Urinary bladder (tissue), 3 donors: ENCODE measurements at regions not wholly inside any gene's neighbourhood (a gene's known extent, or its start where the extent isn't known, plus 50 kb on each side); places are given as distances from the start of the nearest gene placed in this dataset.

Experiments
- DNase-seq: peaks from one replicate; pipeline ENCODE4 v3.0.0-alpha.2; 2015; ENCODE audit errors: extremely low spot score
- H3K27ac ChIP-seq: one replicate; pipeline ENCODE4 v1.5.1; 2013; ENCODE audit warnings: low read depth, mild to moderate bottlenecking, moderate library complexity
- H3K36me3 ChIP-seq: one replicate; pipeline ENCODE4 v1.6.1; 2013; ENCODE audit warnings: mild to moderate bottlenecking, moderate library complexity; ENCODE audit not compliant: insufficient read depth
- H3K4me1 ChIP-seq: one replicate; pipeline ENCODE4 v1.6.1; 2013; ENCODE audit warnings: mild to moderate bottlenecking, moderate library complexity; ENCODE audit not compliant: insufficient read depth
- H3K4me3 ChIP-seq: one replicate; pipeline ENCODE4 v1.5.1; 2013; ENCODE audit warnings: low read depth, low read length
- WGBS: extraction: QIAGEN DNeasy Blood & Tissue Kit; methylation state at CpG from one replicate; pipeline ENCODE4 v1.1.7; 2013; 5-methylcytosine and 5-hydroxymethylcytosine counted together
- donor health status: healthy with polysubstance abuse.
- donor health status: healthy.

GRCh38 chr9:106400170-106400569 is 462.8 kb upstream of the ZNF462 start:
- no peaks in the 10 kb centered on the region for H3K4me1 ChIP-seq
- WGBS = 54% methylated on average over 1 of the region's 1 CpG
- DNase-seq = no peak

DNA sequence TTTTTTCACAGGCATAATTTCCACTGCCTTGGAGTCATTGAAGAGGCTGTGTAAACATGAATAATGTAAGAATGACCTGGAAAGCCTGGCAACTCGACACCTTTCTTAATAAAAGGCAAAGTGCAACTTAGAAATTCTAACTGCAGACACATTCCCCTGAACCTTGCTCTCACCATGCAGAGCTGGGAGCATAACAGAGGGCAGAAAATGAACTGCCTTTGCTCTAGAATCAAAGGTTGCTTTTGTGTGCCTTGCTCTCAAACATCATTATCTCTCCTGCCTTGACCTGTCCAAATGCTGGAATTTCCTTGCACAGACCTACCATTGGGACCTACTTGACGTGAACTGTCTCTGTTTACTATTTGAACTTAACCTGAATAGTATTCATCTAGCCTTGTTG is 462.0 kb upstream of the ZNF462 start:
- no peak overlapping the region for H3K27ac ChIP-seq
- 75% methylated on average over 2 of the region's 2 CpGs for WGBS
- H3K36me3 ChIP-seq = no peaks in the 10 kb centered on the region
- H3K4me1 ChIP-seq = no peaks in the 10 kb centered on the region
- no peak for DNase-seq
- no peak overlapping the region for H3K4me3 ChIP-seq

More at GRCh38 chr9:106400170-106400569, 462.8 kb upstream of the ZNF462 start:
- Histone ChIP-seq H3K27ac (no peak overlapping the region), H3K4me3 (no peak overlapping the region), H3K36me3 (no peaks in the 10 kb centered on the region)

- H3K4me3 ChIP-seq = no peak overlapping the region
- WGBS = 71% methylated on average over 1 of the region's 1 CpG
- H3K27ac ChIP-seq = no peak overlapping the region
- no peaks in the 10 kb centered on the region for H3K4me1 ChIP-seq
- DNase-seq = no peak
- no peaks in the 10 kb centered on the region for H3K36me3 ChIP-seq
These were observed 459.9 kb upstream of the ZNF462 start for GRCh38 chr9:106403081-106403480.

- H3K4me3 ChIP-seq = no peak overlapping the region
- no peaks in the 10 kb centered on the region for H3K4me1 ChIP-seq
- no peak overlapping the region for H3K27ac ChIP-seq
- H3K36me3 ChIP-seq = no peaks in the 10 kb centered on the region
- DNase-seq = no peak
These were observed 458.8 kb upstream of the ZNF462 start for GRCh38 chr9:106404137-106404536.

DNA sequence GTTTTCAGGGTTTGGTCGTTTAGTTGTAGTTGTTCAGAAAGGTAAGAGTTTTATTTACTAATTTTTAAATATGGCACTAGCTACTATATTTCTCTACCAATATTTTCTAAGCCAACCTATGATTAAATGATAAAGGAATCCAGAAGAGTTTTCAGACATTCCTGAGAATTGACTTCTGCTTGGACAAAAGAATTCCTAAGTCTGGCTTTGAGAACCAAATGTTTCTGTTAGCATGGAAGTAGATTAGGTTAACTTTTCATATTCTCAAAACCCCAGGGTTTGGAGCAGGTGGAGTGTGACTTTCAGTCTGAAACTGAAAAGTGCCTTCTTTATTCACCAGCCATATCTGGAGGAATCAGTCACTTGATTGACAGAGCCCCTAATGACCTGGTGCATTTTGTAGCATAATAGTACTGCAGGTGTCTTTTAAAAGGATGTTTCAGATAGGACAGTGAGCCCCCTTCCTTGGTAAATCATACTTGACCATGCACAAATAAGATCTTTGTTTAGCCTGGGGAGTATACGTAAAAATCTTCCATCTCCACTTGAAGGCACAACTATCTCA is 457.0 kb upstream of the ZNF462 start:
- 78% methylated on average over 2 of the region's 2 CpGs for WGBS
- H3K27ac ChIP-seq = no peak overlapping the region
- H3K4me1 ChIP-seq = no peaks in the 10 kb centered on the region
- no peak overlapping the region for H3K4me3 ChIP-seq
- H3K36me3 ChIP-seq = no peaks in the 10 kb centered on the region
- no peak for DNase-seq

- 59% methylated on average over 7 of the region's 7 CpGs for WGBS
- no peak for DNase-seq
- Histone ChIP-seq H3K27ac (no peak overlapping the region), H3K4me3 (no peak overlapping the region), H3K36me3 (no peaks in the 10 kb centered on the region), H3K4me1 (no peaks in the 10 kb centered on the region)
These were observed 448.9 kb upstream of the ZNF462 start for GRCh38 chr9:106414042-106414441.

DNA sequence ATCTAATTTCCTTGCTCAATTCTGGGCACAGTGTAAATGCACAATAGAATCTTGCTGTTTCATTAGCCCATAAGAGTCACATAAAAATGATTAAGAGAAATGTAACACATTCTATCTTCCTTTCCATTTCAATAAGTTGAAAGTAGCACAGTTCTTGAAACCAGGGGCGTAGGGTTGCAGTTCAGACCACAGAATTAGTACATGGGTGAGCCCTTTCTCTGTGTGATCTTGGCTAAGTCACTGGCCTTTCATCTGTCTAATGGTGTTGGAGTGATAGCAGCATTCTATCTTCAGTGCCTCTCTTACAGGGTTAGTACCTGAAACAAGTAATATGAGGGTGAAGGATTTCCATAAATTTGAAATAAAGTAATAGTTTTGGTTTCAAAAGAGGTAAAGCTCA is 445.3 kb upstream of the ZNF462 start:
- H3K27ac ChIP-seq = no peak overlapping the region
- no peaks in the 10 kb centered on the region for H3K4me1 ChIP-seq
- no peak for DNase-seq
- H3K4me3 ChIP-seq = no peak overlapping the region
- no peaks in the 10 kb centered on the region for H3K36me3 ChIP-seq
- WGBS = 96% methylated on average over 1 of the region's 1 CpG

DNA sequence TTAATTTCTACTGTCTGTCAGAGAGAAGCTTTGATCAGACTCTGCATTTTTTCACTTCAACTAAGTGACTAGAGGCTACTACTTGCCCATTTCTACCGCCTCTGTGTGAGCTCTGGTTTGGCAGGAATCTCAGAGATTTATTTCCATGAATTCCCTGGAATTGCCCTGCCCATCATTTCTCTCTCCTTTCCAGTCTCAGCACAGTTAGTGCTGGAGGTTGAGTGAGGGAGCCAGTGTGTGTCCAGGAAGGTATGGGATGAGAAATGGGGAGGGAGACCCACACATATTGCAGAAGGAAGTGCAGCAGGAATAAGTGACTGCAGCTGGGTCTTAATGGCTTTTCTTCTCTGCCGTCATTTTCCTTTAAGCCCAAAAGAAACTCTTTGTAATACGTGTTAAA is 443.1 kb upstream of the ZNF462 start:
- H3K36me3 ChIP-seq = no peaks in the 10 kb centered on the region
- H3K27ac ChIP-seq = no peak overlapping the region
- H3K4me1 ChIP-seq = no peaks in the 10 kb centered on the region
- 37% methylated on average over 3 of the region's 3 CpGs for WGBS
- H3K4me3 ChIP-seq = no peak overlapping the region
- DNase-seq = no peak

DNA sequence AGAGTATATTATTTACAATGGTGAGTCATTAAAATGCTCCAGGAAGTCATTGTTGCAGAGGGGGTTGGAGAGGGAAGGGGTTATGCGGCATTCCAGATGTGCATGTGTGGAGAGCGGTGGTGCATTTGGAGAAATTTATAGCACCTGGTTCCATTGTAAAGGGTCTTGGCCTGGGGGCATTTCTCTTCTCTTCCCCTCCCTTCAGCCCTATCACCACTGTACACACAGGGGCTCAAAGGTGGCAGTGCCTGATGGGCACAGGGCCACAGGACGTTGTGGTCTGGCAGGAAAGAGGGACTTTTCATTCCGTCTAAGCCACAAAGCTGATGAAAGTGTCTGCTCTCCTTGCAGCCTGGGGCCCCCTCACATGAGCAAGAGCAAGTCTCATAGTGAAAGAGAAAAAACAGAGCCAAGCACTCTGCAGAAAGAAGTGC is 442.4 kb upstream of the ZNF462 start:
- DNase-seq = no peak
- no peak overlapping the region for H3K27ac ChIP-seq
- WGBS = 33% methylated on average over 4 of the region's 4 CpGs
- no peak overlapping the region for H3K4me3 ChIP-seq
- no peaks in the 10 kb centered on the region for H3K36me3 ChIP-seq
- H3K4me1 ChIP-seq = no peaks in the 10 kb centered on the region

- Histone ChIP-seq H3K36me3 (no peaks in the 10 kb centered on the region), H3K27ac (no peak overlapping the region), H3K4me3 (no peak overlapping the region), H3K4me1 (no peaks in the 10 kb centered on the region)
- DNase-seq = no peak
- 90% methylated on average over 3 of the region's 3 CpGs for WGBS
These were observed 441.2 kb upstream of the ZNF462 start for GRCh38 chr9:106421772-106422171.

DNA sequence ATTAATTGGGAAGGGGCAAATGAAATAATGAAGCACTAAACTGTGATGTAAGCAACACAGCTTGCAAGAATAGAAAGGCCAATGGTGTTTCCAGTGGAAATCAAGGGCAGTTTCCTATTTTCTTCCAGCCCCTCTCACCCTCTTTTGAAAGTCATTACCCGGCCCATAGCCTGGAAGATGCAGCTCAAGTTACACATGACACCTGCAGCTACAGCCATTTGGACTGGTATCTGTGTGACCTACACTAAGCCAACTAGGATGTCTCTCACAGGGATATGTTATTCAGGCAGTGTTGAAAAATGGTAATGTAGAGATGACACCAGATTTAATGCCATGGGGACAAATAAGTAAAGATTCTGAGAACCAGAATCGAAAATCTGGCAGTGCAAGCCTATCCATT is 439.4 kb upstream of the ZNF462 start:
- Histone ChIP-seq H3K27ac (no peak overlapping the region), H3K4me1 (no peaks in the 10 kb centered on the region), H3K4me3 (no peak overlapping the region), H3K36me3 (no peaks in the 10 kb centered on the region)
- DNase-seq = no peak
- WGBS = 86% methylated on average over 2 of the region's 2 CpGs

DNA sequence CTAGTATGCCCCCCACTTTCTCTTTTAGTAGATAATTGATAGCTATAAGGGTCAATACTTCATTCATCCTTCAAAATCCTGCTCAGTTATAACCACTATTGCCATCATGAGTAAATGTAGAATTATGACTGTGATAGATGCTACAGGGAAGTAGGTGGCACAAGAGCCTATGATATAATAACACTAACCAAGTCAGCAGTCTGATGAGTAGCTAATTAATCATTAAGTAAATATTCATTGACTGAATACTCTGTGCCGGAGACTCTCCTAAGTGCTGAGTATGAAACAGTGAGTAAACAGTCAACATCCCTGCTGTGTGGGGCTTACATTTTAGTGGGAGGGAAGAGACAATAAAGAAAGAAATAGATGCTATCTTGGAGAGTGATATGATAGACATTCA is 430.3 kb upstream of the ZNF462 start:
- Histone ChIP-seq H3K4me3 (no peak overlapping the region), H3K36me3 (no peaks in the 10 kb centered on the region), H3K4me1 (no peaks in the 10 kb centered on the region), H3K27ac (no peak overlapping the region)
- WGBS = 90% methylated on average over 1 of the region's 1 CpG
- no peak for DNase-seq

GRCh38 chr9:106438928-106439327 is 424.0 kb upstream of the ZNF462 start:
- H3K4me1 ChIP-seq = no peaks in the 10 kb centered on the region
- no peaks in the 10 kb centered on the region for H3K36me3 ChIP-seq
- DNase-seq = no peak
- no peak overlapping the region for H3K4me3 ChIP-seq
- no peak overlapping the region for H3K27ac ChIP-seq
- 38% methylated on average over 3 of the region's 3 CpGs for WGBS

DNA sequence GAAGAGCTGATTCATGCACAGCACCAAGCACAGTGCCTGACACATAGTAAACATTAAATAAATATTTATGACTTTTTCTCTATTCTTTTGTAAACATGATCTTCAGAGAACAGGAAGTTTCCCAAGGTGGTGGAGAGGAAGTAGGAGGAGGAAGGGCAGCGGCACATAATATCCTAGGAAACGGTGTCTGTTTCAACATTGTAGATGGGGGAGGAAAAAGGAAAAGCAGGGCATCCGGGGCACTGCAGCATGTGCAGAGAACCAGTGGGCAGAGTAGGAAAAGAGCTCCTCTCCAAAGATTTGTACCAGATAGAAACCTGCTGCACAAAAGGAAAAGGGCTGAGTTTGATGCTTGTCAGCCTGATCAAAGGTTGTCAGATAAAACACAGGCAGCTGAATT is 421.7 kb upstream of the ZNF462 start:
- WGBS = 77% methylated on average over 3 of the region's 3 CpGs
- H3K27ac ChIP-seq = no peak overlapping the region
- no peaks in the 10 kb centered on the region for H3K4me1 ChIP-seq
- H3K4me3 ChIP-seq = no peak overlapping the region
- DNase-seq = no peak
- no peaks in the 10 kb centered on the region for H3K36me3 ChIP-seq

DNA sequence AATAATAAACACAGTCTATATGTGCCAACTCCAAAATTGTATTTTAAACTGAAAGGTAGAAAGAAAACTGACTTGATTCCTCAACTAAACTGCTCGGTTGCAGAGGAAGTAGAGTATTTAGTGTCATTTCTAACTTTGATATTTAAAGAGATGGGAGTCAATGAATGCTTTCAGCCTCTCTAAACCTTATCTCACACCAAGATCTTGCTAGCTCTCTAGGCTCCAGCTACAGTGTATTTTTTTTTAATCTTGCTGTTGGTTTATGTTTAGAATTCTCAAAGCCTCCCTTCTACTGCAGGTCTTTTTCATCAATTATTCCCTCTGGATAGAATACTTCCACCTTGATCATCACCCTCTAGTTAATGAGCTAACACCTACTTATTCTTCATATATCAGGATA is 419.4 kb upstream of the ZNF462 start:
- no peak overlapping the region for H3K4me3 ChIP-seq
- no peaks in the 10 kb centered on the region for H3K4me1 ChIP-seq
- 53% methylated on average over 1 of the region's 1 CpG for WGBS

More for the DNA sequence above, 419.4 kb upstream of the ZNF462 start:
- H3K36me3 ChIP-seq = no peaks in the 10 kb centered on the region
- DNase-seq = no peak
- H3K27ac ChIP-seq = no peak overlapping the region
